ENCODE measurements at regions not wholly inside any gene's neighbourhood (a gene's known extent, or its start where the extent isn't known, plus 50 kb on each side); places are given as distances from the start of the nearest gene placed in this dataset.

GRCh38 chr13:37181620-37182019 is 76.2 kb upstream of the CSNK1A1L start:
- TF ChIP-seq CTCF (IDR thresholded peaks at IDR 0.05 in 8 of 11, conservative IDR thresholded peaks at IDR 0.05 in 3 of 11) (no peak), POLR2A (IDR thresholded peaks at IDR 0.05) (no peak)
